ENCODE measurements at regions not wholly inside any gene's neighbourhood (a gene's known extent, or its start where the extent isn't known, plus 50 kb on each side); places are given as distances from the start of the nearest gene placed in this dataset.

GRCh38 chr18:47519706-47520105 is 268.2 kb upstream of the SKOR2 start:
- no peak overlapping the region for H3K4me3 ChIP-seq (replicated peaks; ENCODE audit: low read depth, low read length)
- TF ChIP-seq, protein P1, sequence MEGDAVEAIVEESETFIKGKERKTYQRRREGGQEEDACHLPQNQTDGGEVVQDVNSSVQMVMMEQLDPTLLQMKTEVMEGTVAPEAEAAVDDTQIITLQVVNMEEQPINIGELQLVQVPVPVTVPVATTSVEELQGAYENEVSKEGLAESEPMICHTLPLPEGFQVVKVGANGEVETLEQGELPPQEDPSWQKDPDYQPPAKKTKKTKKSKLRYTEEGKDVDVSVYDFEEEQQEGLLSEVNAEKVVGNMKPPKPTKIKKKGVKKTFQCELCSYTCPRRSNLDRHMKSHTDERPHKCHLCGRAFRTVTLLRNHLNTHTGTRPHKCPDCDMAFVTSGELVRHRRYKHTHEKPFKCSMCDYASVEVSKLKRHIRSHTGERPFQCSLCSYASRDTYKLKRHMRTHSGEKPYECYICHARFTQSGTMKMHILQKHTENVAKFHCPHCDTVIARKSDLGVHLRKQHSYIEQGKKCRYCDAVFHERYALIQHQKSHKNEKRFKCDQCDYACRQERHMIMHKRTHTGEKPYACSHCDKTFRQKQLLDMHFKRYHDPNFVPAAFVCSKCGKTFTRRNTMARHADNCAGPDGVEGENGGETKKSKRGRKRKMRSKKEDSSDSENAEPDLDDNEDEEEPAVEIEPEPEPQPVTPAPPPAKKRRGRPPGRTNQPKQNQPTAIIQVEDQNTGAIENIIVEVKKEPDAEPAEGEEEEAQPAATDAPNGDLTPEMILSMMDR (IDR thresholded peaks at IDR 0.05; ENCODE audit: low read length, missing control alignments), result no peak
- DNase-seq (ENCODE audit: low read depth), result no peak

GRCh38 chr18:47519277-47519676 is 267.8 kb upstream of the SKOR2 start:
- no peak overlapping the region for H3K4me3 ChIP-seq (replicated peaks; ENCODE audit: low read depth, low read length)
- TF ChIP-seq, protein P1 (IDR thresholded peaks at IDR 0.05; ENCODE audit: low read length, missing control alignments), result no peak

DNA sequence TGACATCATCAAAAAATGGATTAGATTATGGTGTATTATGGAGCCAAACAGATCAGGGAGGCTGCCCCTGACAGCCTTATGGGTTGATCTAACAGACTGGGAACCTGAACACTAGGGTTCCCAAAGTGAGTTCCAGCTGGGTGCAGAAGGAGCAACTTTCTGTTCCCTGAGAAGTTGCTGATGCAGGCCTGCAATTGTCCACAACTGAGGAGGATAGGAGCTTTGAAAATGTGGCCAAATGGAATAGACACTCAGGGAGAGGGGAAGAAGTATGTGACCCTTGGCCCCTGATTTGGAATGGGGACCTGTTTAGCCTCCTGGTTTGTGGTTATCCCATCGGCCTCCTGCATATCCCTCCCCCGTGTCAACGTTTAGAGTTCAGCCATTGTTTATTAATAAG is 262.2 kb upstream of the SKOR2 start:
- TF ChIP-seq, protein P1 (IDR thresholded peaks at IDR 0.05; ENCODE audit: low read length, missing control alignments), result no peak
- no peak overlapping the region for H3K4me3 ChIP-seq (replicated peaks; ENCODE audit: low read depth, low read length)
- no peak for DNase-seq (ENCODE audit: low read depth)

More at GRCh38 chr18:47519277-47519676, 267.8 kb upstream of the SKOR2 start:
- no peak for DNase-seq (ENCODE audit: low read depth)

DNA sequence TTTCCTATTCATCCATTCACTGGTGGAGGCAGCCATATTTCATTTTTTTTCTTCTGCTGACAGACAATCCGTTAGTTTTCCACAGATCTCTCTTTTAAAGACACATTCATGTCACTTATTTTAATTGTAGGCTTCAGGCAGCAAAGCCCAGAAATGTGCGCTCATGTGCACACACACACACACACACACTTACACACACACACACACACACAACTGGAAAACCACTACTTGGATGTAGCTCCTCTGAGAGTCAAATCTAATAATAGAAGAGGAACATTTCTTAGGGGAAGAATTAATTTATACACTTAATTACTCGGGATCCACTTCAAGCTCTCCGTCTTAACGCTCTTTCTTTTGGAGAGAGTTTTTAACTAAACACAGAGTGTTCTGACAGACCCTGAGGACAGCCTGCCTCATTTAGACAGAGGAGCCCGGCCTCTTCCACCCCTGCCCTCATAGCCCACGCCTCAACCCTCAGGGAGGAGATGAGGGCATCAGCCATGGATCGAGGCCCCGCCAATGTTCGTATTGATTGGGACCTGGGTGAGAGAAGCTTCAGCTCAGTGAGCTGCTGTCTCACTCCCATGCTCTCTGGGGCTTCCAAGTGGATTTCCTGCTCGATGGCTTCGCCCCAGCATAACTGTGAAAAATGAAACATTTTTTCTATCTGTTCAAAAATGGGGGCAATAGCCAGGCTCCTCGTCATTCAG is 261.4 kb upstream of the SKOR2 start:
- TF ChIP-seq, protein P1 (IDR thresholded peaks at IDR 0.05; ENCODE audit: low read length, missing control alignments), result no peak
- H3K4me3 ChIP-seq (replicated peaks; ENCODE audit: low read depth, low read length), result no peak overlapping the region
- DNase-seq (ENCODE audit: low read depth), result no peak

- no peak for DNase-seq (ENCODE audit: low read depth)
- no peak overlapping the region for H3K4me3 ChIP-seq (replicated peaks; ENCODE audit: low read depth, low read length)
- TF ChIP-seq, protein P1 (IDR thresholded peaks at IDR 0.05; ENCODE audit: low read length, missing control alignments), result no peak
Measured at GRCh38 chr18:47512056-47512455, 260.6 kb upstream of the SKOR2 start.

DNA sequence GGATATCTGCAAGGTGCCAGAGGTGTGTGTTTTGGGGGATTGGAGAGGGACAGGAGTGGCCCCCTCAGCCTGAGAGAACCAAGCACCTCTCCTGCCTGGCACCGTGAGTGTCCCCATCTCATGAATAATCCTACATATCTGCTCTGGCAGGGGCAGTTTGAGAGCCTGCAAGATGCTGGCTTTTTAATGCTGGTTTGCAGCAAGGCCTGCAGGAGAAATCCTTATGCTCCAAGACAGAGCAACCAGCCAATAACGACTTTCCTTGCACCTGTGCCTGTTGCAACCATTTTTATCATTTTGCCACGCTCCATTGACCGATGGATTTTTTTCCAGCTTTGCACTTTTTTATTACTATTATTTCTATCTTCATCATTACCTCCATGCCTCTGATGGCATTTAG is 259.4 kb upstream of the SKOR2 start:
- no peak for DNase-seq (ENCODE audit: low read depth)
- TF ChIP-seq, protein P1 (IDR thresholded peaks at IDR 0.05; ENCODE audit: low read length, missing control alignments), result no peak
- no peak overlapping the region for H3K4me3 ChIP-seq (replicated peaks; ENCODE audit: low read depth, low read length)

GRCh38 chr18:47507651-47508050 is 256.2 kb upstream of the SKOR2 start:
- TF ChIP-seq, protein P1 (IDR thresholded peaks at IDR 0.05; ENCODE audit: low read length, missing control alignments), result no peak
- no peak for DNase-seq (ENCODE audit: low read depth)
- no peak overlapping the region for H3K4me3 ChIP-seq (replicated peaks; ENCODE audit: low read depth, low read length)
